Caco-2 (cell line): ENCODE measurements at regions not wholly inside any gene's neighbourhood (a gene's known extent, or its start where the extent isn't known, plus 50 kb on each side); places are given as distances from the start of the nearest gene placed in this dataset.

Experiments used
- BruUV-seq: library from RNA; stranded (reverse); fragments of 400-500 nt; replicated peaks from 2 replicates; lab custom pipeline; 2021; lab: Mats Ljungman, UMichigan
- CTCF ChIA-PET: fragments of 300-600 bp; sonication (Branson Sonifier 250); formaldehyde crosslinking; loops from one replicate; lab custom pipeline; 2022; ENCODE audit warnings: antibody characterized with exemption; lab: Charles Lee
- POLR2A ChIA-PET: fragments of 300-600 bp; sonication (Branson Sonifier 250); formaldehyde crosslinking; loops from one replicate; lab custom pipeline; 2022; ENCODE audit warnings: antibody characterized with exemption; lab: Charles Lee
- DNase-seq, 2 experiments: peaks; one replicate each; pipeline versions ENCODE4 v3.0.0 to v3.0.0-alpha.2; 2020 to 2022
- H3K27me3 ChIP-seq: replicated peaks from 2 replicates; pipeline ENCODE4 v1.6.0; 2011; ENCODE audit warnings: low read length; ENCODE audit not compliant: control insufficient read depth, insufficient read depth
- H3K36me3 ChIP-seq: 2 replicates; pipeline ENCODE4 v1.5.1; 2011; ENCODE audit warnings: low read length; ENCODE audit not compliant: control insufficient read depth, insufficient read depth
- H3K4me1 ChIP-seq: fragments of 250-450 bp; sonication (Bioruptor Pico); 2 replicates; pipeline ENCODE4 v1.5.1; 2020; ENCODE audit warnings: mild to moderate bottlenecking
- H3K4me3 ChIP-seq: 2 replicates; pipeline ENCODE4 v1.5.1; 2011; ENCODE audit warnings: low read depth, mild to moderate bottlenecking, control low read depth, low read length
- H3K9me3 ChIP-seq: fragments of 250-450 bp; sonication (Bioruptor Pico); 2 replicates; pipeline ENCODE4 v1.5.1; 2020; ENCODE audit warnings: mild to moderate bottlenecking, moderate library complexity
- H3K27ac Mint-ChIP-seq: one replicate; pipeline ENCODE4 v1.8.0; 2022; ENCODE audit warnings: mixed read lengths; ENCODE audit not compliant: unreplicated experiment
- H3K27me3 Mint-ChIP-seq: one replicate; pipeline ENCODE4 v1.8.0; 2022; ENCODE audit warnings: mixed read lengths; ENCODE audit not compliant: insufficient read depth, unreplicated experiment
- H3K36me3 Mint-ChIP-seq: one replicate; pipeline ENCODE4 v1.8.0; 2022; ENCODE audit warnings: mild to moderate bottlenecking, mixed read lengths; ENCODE audit not compliant: insufficient read depth, unreplicated experiment
- H3K4me1 Mint-ChIP-seq: one replicate; pipeline ENCODE4 v1.8.0; 2022; ENCODE audit warnings: low read depth, mixed read lengths; ENCODE audit not compliant: unreplicated experiment
- H3K4me3 Mint-ChIP-seq: one replicate; pipeline ENCODE4 v1.8.0; 2022; ENCODE audit warnings: mild to moderate bottlenecking, moderate library complexity, mixed read lengths; ENCODE audit not compliant: unreplicated experiment
- H3K9me3 Mint-ChIP-seq: one replicate; pipeline ENCODE4 v1.8.0; 2022; ENCODE audit warnings: mixed read lengths; ENCODE audit not compliant: unreplicated experiment
- intact Hi-C: fragments of 100-400 bp; cut with micrococcal nuclease; formaldehyde crosslinking; loops from one replicate; pipeline ENCODE4 v1.10.0; 2022; ENCODE audit not compliant: unreplicated experiment
- TF ChIP-seq, protein P1 (sequence below), 2 experiments: fragments of 200-600 bp in 1 of 2; IDR thresholded peaks; 1 replicate in 1 of 2; 2 replicates in 1 of 2; pipeline versions ENCODE4 v1.5.1 to v1.8.0; 2011 to 2022; ENCODE audit warnings: antibody characterized with exemption in 1 of 2, control low read depth in 1 of 2, inconsistent platforms in 1 of 2, low read depth in 1 of 2, low read length in 1 of 2, mild to moderate bottlenecking in 1 of 2, moderate library complexity in 1 of 2; ENCODE audit not compliant: insufficient read depth in 1 of 2, severe bottlenecking in 1 of 2, unreplicated experiment in 1 of 2

- Histone ChIP-seq H3K27me3 (no peaks in the 10 kb centered on the region), H3K4me3 (no peak overlapping the region), H3K9me3 (no peaks in the 10 kb centered on the region), H3K4me1 (peaks cover 6% of the 10 kb centered on the region), H3K36me3 (no peaks in the 10 kb centered on the region)
- TF ChIP-seq, protein P1, sequence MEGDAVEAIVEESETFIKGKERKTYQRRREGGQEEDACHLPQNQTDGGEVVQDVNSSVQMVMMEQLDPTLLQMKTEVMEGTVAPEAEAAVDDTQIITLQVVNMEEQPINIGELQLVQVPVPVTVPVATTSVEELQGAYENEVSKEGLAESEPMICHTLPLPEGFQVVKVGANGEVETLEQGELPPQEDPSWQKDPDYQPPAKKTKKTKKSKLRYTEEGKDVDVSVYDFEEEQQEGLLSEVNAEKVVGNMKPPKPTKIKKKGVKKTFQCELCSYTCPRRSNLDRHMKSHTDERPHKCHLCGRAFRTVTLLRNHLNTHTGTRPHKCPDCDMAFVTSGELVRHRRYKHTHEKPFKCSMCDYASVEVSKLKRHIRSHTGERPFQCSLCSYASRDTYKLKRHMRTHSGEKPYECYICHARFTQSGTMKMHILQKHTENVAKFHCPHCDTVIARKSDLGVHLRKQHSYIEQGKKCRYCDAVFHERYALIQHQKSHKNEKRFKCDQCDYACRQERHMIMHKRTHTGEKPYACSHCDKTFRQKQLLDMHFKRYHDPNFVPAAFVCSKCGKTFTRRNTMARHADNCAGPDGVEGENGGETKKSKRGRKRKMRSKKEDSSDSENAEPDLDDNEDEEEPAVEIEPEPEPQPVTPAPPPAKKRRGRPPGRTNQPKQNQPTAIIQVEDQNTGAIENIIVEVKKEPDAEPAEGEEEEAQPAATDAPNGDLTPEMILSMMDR (IDR thresholded peaks at IDR 0.05; ENCODE audit: insufficient read depth in 1 of 2, low read depth in 1 of 2, low read length in 1 of 2, severe bottlenecking in 1 of 2, unreplicated experiment in 1 of 2): no peak
- CTCF ChIA-PET: no interaction called here
- no peaks in the 10 kb centered on the region for H3K9me3 Mint-ChIP-seq
- no peaks in the 10 kb centered on the region for H3K36me3 Mint-ChIP-seq
- no TSS peak for BruUV-seq
- H3K4me3 Mint-ChIP-seq: no peak overlapping the region
- POLR2A ChIA-PET: no interaction called here
- H3K4me1 Mint-ChIP-seq: no peaks in the 10 kb centered on the region
- DNase-seq: no peak
- H3K27ac Mint-ChIP-seq: no peak overlapping the region
- H3K27me3 Mint-ChIP-seq: no peaks in the 10 kb centered on the region
- intact Hi-C loops: no loop called here
Measured at GRCh38 chr4:138867404-138867803, 148.2 kb upstream of the NOCT start.

DNA sequence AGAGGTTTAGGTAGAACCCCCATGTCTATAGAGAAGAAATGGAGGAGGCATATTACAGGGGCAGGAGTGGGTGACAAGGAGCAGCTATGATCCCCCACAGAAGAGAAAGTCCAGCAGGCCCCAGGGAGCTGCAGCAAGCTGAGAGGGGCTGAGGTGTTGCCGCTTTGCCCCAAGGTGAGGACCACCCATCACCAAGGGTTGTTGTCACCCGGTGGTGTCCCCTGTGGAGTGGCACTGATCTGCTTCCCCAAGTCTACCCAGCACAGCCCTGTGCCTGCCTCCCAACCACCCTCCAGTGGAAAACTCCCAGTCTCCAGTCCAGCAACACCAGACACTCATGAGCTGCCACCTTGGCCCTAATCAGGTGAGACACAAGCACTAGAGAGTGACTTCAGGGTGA lies 149.3 kb upstream of the NOCT start:
- TF ChIP-seq, protein P1 (IDR thresholded peaks at IDR 0.05; ENCODE audit: insufficient read depth in 1 of 2, low read depth in 1 of 2, low read length in 1 of 2, severe bottlenecking in 1 of 2, unreplicated experiment in 1 of 2): no peak
- H3K4me3 Mint-ChIP-seq: no peak overlapping the region
- Histone ChIP-seq H3K4me3 (no peak overlapping the region), H3K36me3 (no peaks in the 10 kb centered on the region), H3K4me1 (peaks cover 2% of the 10 kb centered on the region), H3K9me3 (no peaks in the 10 kb centered on the region), H3K27me3 (no peaks in the 10 kb centered on the region)
- DNase-seq: no peak
- no peak overlapping the region for H3K27ac Mint-ChIP-seq
- CTCF ChIA-PET: no interaction called here
- H3K9me3 Mint-ChIP-seq: no peaks in the 10 kb centered on the region
- intact Hi-C loops: no loop called here
- no TSS peak for BruUV-seq
- H3K4me1 Mint-ChIP-seq: no peaks in the 10 kb centered on the region
- POLR2A ChIA-PET: no interaction called here
- H3K36me3 Mint-ChIP-seq: no peaks in the 10 kb centered on the region
- H3K27me3 Mint-ChIP-seq: no peaks in the 10 kb centered on the region

- no peaks in the 10 kb centered on the region for H3K4me1 Mint-ChIP-seq
- TF ChIP-seq, protein P1 (IDR thresholded peaks at IDR 0.05; ENCODE audit: insufficient read depth in 1 of 2, low read depth in 1 of 2, low read length in 1 of 2, severe bottlenecking in 1 of 2, unreplicated experiment in 1 of 2): no peak
- no peaks in the 10 kb centered on the region for H3K27me3 Mint-ChIP-seq
- Histone ChIP-seq H3K36me3 (no peaks in the 10 kb centered on the region), H3K4me1 (no peaks in the 10 kb centered on the region; the same call in 1 of the 2 replicates), H3K4me3 (no peak overlapping the region), H3K27me3 (no peaks in the 10 kb centered on the region), H3K9me3 (no peaks in the 10 kb centered on the region)
- intact Hi-C loops: no loop called here
- no peak overlapping the region for H3K27ac Mint-ChIP-seq
- H3K9me3 Mint-ChIP-seq: no peaks in the 10 kb centered on the region
- no peak for DNase-seq
- CTCF ChIA-PET: no interaction called here
- no TSS peak for BruUV-seq
- no peaks in the 10 kb centered on the region for H3K36me3 Mint-ChIP-seq
- no peak overlapping the region for H3K4me3 Mint-ChIP-seq
- POLR2A ChIA-PET: no interaction called here
Measured at GRCh38 chr4:138865765-138866164, 149.8 kb upstream of the NOCT start.
